ENCODE measurements at regions not wholly inside any gene's neighbourhood (a gene's known extent, or its start where the extent isn't known, plus 50 kb on each side); places are given as distances from the start of the nearest gene placed in this dataset.

- no peak overlapping the region for H3K4me3 ChIP-seq
- no peak for DNase-seq (ENCODE audit: low spot score)
- TF ChIP-seq CTCF (IDR thresholded peaks at IDR 0.05) = no peak
- H3K27ac ChIP-seq = no peak overlapping the region
Observed at GRCh38 chr3:10746001-10746400, 70.0 kb upstream of the SLC6A11 start.

GRCh38 chr3:10746684-10747083 lies 69.3 kb upstream of the SLC6A11 start:
- no peak for TF ChIP-seq CTCF (IDR thresholded peaks at IDR 0.05)
- Histone ChIP-seq H3K27ac (no peak overlapping the region), H3K4me3 (no peak overlapping the region)
- DNase-seq (ENCODE audit: low spot score) = no peak

- TF ChIP-seq CTCF (IDR thresholded peaks at IDR 0.05) = no peak
- Histone ChIP-seq H3K27ac (no peak overlapping the region), H3K4me3 (no peak overlapping the region)
- peak; percentile 12 for DNase-seq (ENCODE audit: low spot score)
Observed at GRCh38 chr3:10747341-10747740, 68.7 kb upstream of the SLC6A11 start.

- Histone ChIP-seq H3K27ac (no peak overlapping the region), H3K4me3 (no peak overlapping the region)
- no peak for TF ChIP-seq CTCF (IDR thresholded peaks at IDR 0.05)
- peak; percentile 21 for DNase-seq (ENCODE audit: low spot score)
Observed at GRCh38 chr3:10748040-10748439, 68.0 kb upstream of the SLC6A11 start.

- H3K27ac ChIP-seq = no peak overlapping the region
- no peak overlapping the region for H3K4me3 ChIP-seq
- no peak for TF ChIP-seq CTCF (IDR thresholded peaks at IDR 0.05)
- DNase-seq (ENCODE audit: low spot score) = peak; percentile 9
Observed at GRCh38 chr3:10753964-10754363, 62.1 kb upstream of the SLC6A11 start.

- no peak overlapping the region for H3K27ac ChIP-seq
- TF ChIP-seq CTCF (IDR thresholded peaks at IDR 0.05) = no peak
- no peak overlapping the region for H3K4me3 ChIP-seq
- peak; percentile 38 for DNase-seq (ENCODE audit: low spot score)
Observed at GRCh38 chr3:10756546-10756945, 59.5 kb upstream of the SLC6A11 start.

GRCh38 chr3:10757021-10757820 lies 58.8 kb upstream of the SLC6A11 start:
- H3K27ac ChIP-seq = no peak overlapping the region
- peak; percentile 29 for DNase-seq (ENCODE audit: low spot score)
- no peak for TF ChIP-seq CTCF (IDR thresholded peaks at IDR 0.05)
- H3K4me3 ChIP-seq = no peak overlapping the region

All from coronary artery (tissue), 2 donors.